GM10266 (cell line): ENCODE measurements at regions not wholly inside any gene's neighbourhood (a gene's known extent, or its start where the extent isn't known, plus 50 kb on each side); places are given as distances from the start of the nearest gene placed in this dataset.
"Not testable (repeated sequence)": the region's sequence is repeated elsewhere in the genome, so short reads cannot be mapped to it uniquely, and the experiment has no call there.

Experiments used
- DNase-seq: peaks from one replicate; pipeline ENCODE4 v3.0.0; 2012; ENCODE audit errors: extremely low spot score
- TF ChIP-seq, protein P1 (sequence below): IDR thresholded peaks from 2 replicates; pipeline ENCODE4 v1.5.1; 2012; ENCODE audit warnings: mild to moderate bottlenecking, low read depth; ENCODE audit not compliant: control insufficient read depth, insufficient read depth; ENCODE audit errors: missing control alignments

DNA sequence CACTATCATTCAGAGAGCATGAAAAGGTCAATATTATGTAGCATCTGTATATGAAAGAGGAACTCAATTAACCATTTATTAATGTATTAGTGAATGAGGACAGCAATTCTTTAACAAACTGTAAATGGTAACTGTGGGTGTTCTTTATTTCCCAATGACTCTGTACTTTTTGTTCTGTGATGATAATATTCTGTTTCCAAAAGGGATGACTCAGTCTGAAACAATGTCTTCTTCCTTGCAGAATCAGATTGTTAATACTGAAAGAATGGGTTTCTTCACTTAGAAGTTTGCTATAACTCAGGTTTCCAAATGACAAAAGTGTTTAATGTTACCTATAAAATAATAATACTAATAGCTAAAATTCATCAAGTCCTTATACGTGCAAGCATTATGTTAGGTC is 1518.7 kb upstream of the WWC1 start:
- DNase-seq, result no peak
- TF ChIP-seq, protein P1, sequence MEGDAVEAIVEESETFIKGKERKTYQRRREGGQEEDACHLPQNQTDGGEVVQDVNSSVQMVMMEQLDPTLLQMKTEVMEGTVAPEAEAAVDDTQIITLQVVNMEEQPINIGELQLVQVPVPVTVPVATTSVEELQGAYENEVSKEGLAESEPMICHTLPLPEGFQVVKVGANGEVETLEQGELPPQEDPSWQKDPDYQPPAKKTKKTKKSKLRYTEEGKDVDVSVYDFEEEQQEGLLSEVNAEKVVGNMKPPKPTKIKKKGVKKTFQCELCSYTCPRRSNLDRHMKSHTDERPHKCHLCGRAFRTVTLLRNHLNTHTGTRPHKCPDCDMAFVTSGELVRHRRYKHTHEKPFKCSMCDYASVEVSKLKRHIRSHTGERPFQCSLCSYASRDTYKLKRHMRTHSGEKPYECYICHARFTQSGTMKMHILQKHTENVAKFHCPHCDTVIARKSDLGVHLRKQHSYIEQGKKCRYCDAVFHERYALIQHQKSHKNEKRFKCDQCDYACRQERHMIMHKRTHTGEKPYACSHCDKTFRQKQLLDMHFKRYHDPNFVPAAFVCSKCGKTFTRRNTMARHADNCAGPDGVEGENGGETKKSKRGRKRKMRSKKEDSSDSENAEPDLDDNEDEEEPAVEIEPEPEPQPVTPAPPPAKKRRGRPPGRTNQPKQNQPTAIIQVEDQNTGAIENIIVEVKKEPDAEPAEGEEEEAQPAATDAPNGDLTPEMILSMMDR, result no peak

DNA sequence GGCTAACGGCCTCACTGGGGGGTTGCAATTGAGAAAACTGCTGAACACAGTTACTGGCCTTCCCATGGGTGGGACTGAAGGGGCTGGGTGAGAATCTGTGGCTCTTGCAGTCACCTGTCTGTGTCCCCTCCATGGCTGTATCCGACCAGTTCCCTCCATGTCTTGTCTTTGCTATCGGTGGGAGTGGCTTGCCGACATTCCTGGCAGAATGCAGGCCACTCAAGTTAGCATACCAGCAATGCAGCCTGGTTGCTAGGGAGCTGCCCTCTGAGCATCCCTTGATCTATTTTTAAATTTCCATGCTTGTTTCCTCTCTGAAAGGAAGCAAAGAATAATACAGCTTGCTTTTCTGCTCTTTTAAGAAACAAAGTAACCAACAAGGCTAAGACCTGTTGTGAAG is 1509.7 kb upstream of the WWC1 start:
- DNase-seq, result no peak
- TF ChIP-seq, protein P1, result no peak

DNA sequence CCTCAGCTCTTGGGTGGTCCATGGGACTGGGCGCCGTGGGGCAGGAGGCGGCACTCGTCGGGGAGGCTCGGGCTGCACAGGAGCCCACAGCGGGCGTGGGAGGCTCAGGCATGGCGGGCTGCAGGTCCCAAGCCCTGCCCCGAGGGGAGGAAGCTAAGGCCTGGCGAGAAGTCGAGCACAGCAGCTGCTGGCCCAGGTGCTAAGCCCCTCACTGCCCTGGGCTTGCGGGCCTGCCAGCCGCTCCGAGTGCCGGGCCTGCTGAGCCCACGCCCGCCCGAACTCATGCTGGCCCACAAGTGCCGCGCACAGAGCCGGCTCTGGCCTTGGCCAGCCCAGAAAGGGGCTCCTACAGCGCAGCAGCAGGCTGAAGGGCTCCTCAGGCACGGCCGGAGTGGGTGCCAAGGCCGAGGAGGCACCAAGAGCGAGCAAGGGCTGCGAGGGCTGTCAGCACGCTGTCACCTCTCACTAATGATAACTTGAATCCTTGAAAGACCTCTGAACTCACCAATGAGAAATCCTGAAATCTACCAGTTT is 1506.8 kb upstream of the WWC1 start:
- DNase-seq, result no peak
- TF ChIP-seq, protein P1, result no peak

DNA sequence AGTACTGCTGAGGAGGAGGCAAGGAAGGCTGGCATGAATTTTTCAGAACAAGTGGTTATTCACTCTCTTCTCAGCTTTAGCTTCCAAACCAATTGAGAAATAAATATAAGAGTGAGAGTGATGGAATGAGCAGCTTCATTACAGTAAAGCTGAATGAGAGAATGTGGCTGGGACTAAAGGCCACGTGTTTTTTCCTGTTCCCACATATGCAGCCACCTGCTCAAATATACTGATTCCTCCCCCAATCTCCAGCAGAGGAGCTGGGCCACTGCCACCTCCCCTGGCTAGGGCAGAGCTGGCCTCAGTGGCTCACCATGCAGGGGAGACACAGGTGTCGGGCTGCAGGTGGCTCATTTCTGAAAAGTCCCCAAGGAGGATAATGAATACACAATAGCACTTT is 1505.3 kb upstream of the WWC1 start:
- TF ChIP-seq, protein P1, result no peak
- DNase-seq, result no peak

DNA sequence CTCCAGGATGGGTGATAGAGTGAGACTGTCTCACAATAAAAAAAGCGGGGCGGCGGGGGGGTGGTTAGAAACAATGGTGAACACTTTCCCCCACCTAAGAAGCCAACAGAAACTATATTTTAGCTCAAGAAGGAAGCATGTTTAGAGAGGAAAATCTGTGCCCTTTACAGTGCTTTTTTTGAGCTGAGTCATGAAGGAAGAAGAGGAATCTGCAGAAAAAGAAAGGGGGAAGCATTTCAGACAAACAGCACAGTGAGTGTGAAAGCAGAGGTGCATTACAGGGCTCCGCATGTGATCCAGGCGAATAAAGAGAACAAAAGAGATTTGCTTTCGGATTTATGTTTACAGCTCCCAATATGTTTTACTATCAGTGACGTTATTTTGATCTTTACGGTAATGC is 1504.6 kb upstream of the WWC1 start:
- no peak for DNase-seq
- TF ChIP-seq, protein P1, result no peak

DNA sequence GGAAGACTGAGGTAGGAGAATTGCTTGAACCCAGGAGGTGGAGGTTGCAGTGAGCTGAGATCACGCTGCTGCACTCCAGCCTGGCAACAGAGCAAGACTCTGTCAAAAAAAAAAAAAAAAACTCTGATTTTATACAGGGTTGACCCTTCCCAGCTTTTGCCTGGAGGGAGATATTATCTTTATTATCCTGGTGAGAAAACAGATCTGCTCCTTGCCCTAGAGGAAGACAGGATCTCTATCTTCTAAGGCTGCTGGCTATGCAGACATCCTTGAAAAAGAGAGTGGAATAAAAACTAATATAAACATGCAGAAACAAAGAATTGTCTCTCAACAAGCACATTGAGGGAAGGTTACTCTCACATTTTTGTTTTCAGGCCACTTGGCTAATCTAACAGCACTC is 1503.4 kb upstream of the WWC1 start:
- TF ChIP-seq, protein P1, result no peak
- no peak for DNase-seq

DNA sequence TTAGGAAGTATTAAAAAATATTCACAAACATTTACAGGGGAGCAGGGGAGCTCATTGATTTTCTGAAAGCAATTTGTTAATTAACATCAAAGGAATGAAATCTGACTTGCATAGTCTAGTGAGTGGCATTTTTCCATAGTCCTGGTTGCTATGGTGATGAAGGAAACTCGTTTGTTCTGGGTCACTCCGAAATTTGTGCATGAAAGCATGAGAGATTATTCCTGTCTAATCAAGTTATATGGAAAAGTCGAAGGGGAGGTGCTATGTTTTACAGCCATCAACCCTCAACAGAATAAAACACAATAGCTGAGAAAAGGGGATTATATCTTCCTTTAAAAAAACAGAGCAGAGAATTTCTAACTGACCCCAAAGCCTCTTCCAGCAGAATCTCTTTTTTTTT is 1495.7 kb upstream of the WWC1 start:
- TF ChIP-seq, protein P1, result no peak
- DNase-seq, result no peak

DNA sequence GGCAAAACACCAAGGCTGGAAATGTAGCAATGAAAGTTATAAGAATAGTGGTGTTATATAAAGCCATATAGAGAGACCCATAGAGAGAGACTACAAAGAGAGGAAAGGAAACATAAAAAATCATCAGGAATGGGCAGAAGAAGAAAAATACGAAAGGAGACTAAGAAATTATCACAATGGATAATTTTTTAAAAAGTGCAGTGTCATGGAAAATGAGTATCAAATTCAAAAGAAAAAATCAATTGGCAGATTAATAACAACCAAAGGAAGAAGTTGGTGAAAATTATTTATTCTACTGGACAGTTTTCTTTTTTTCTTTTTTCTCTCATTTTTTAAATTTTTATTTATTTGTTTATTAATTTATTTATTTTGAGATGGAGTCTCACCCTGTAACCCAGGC is 1488.4 kb upstream of the WWC1 start:
- TF ChIP-seq, protein P1, result no peak
- DNase-seq, result no peak

DNA sequence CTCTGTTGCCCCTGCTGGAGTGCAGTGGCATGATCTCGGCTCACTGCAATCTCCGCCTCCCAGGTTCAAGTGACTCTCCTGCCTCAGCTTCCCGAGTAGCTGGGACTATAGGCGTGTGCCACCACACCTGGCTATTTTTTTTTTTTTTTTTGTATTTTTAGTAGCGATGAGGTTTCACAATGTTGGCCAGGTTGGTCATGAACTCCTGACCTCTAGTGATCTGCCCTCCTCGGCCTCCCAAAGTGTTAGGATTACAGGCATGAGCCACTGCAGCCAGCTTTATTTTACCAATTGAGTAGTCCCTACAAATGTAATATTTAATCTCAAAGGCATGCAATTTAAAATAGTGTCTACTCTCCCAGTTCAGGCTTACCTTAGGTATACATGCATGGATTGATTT is 1487.2 kb upstream of the WWC1 start:
- not testable (repeated sequence) for DNase-seq

DNA sequence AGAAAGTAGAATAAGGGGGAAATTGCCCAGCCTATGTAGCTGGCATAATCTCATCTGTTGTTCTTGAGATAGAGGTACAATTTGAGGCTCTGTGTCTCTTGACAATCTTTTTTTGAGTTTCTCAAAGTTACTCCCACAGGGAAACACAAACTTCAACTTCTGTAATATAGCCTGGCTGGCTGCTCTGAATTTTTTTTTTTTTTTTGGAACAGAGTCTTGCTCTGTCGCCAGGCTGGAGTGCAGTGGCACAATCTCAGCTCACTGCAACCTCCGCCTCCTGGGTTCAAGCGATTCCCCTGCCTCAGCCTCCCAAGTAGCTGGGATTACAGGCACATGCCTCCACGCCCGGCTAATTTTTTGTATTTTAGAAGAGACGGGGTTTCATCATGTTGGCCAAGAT is 1486.8 kb upstream of the WWC1 start:
- DNase-seq, result not testable (repeated sequence)

DNA sequence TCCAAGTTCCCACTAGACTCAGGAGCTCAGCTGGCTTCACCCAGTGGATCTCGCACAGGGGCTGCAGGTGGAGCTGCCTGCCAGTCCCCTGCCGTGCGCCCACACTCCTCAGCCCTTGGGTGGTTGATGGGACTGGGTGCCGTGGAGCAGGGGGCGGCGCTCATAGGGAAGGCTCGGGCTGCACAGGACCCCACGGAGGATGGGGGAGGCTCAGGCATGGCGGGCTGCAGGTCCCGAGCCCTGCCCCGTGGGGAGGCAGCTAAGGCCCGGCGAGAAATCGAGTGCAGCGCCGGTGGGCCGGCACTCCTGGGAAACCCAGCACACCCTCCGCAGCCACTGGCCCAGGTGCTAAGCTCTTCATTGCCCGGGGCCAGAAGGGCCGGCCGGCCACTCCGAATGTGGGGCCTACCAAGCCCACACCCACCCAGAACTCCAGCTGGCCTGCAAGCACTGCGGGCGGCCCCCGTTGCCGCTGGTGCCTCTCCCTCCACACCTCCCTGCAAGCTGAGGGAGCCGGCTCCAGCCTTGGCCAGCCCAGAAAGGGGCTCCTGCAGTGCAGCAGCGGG is 1481.3 kb upstream of the WWC1 start:
- DNase-seq, result not testable (repeated sequence)
